ENCODE measurements at regions not wholly inside any gene's neighbourhood (a gene's known extent, or its start where the extent isn't known, plus 50 kb on each side); places are given as distances from the start of the nearest gene placed in this dataset.
"Not testable (repeated sequence)": the region's sequence is repeated elsewhere in the genome, so short reads cannot be mapped to it uniquely, and the experiment has no call there.

- FAIRE-seq (no peak), DNase-seq (ENCODE audit: insufficient read length, low spot score) (no peak)
- TF ChIP-seq POLR2AphosphoS5 (IDR thresholded peaks at IDR 0.05; ENCODE audit: low read depth, low read length) (no peak), POLR2A (IDR thresholded peaks at IDR 0.05; ENCODE audit: low read depth, low read length) (no peak)
Observed at GRCh38 chr10:109103278-109103677, 820.0 kb downstream of the XPNPEP1 start.

GRCh38 chr10:109089779-109090178, 833.5 kb downstream of the XPNPEP1 start:
- DNase-seq (ENCODE audit: insufficient read length, low spot score) (no peak), FAIRE-seq (no peak)
- TF ChIP-seq POLR2A (IDR thresholded peaks at IDR 0.05; ENCODE audit: low read depth, low read length): no peak
- TF ChIP-seq PAX5 (IDR thresholded peaks at IDR 0.05; ENCODE audit: insufficient read depth, low read length, severe bottlenecking): no peak
- no peak for TF ChIP-seq POU2F2 (IDR thresholded peaks at IDR 0.05; ENCODE audit: low read depth, low read length)
- TF ChIP-seq TAF1 (IDR thresholded peaks at IDR 0.05; ENCODE audit: low read depth, low read length): no peak
- TF ChIP-seq SPI1 (IDR thresholded peaks at IDR 0.05; ENCODE audit: low read depth, low read length): no peak
- TF ChIP-seq POLR2AphosphoS5 (IDR thresholded peaks at IDR 0.05; ENCODE audit: low read depth, low read length): no peak

GRCh38 chr10:109071539-109071938, 851.8 kb downstream of the XPNPEP1 start:
- DNase-seq (ENCODE audit: insufficient read length, low spot score) (no peak), FAIRE-seq (no peak)
- TF ChIP-seq POU2F2 (IDR thresholded peaks at IDR 0.05; ENCODE audit: low read depth, low read length): no peak
- TF ChIP-seq POLR2A (IDR thresholded peaks at IDR 0.05; ENCODE audit: low read depth, low read length): no peak

- TF ChIP-seq POU2F2 (IDR thresholded peaks at IDR 0.05; ENCODE audit: low read depth, low read length) (no peak), SPI1 (IDR thresholded peaks at IDR 0.05; ENCODE audit: low read depth, low read length) (no peak), PAX5 (IDR thresholded peaks at IDR 0.05; ENCODE audit: insufficient read depth, low read length, severe bottlenecking) (no peak), POLR2AphosphoS5 (IDR thresholded peaks at IDR 0.05; ENCODE audit: low read depth, low read length) (no peak), TAF1 (IDR thresholded peaks at IDR 0.05; ENCODE audit: low read depth, low read length) (no peak), POLR2A (IDR thresholded peaks at IDR 0.05; ENCODE audit: low read depth, low read length) (no peak)
- FAIRE-seq (no peak), DNase-seq (ENCODE audit: insufficient read length, low spot score) (no peak)
Observed at GRCh38 chr10:109070492-109070891, 852.8 kb downstream of the XPNPEP1 start.

GRCh38 chr10:109067031-109067430, 856.3 kb downstream of the XPNPEP1 start:
- no peak for TF ChIP-seq POLR2AphosphoS5 (IDR thresholded peaks at IDR 0.05; ENCODE audit: low read depth, low read length)
- no peak for TF ChIP-seq PAX5 (IDR thresholded peaks at IDR 0.05; ENCODE audit: insufficient read depth, low read length, severe bottlenecking)
- no peak for DNase-seq (ENCODE audit: insufficient read length, low spot score)
- no peak for FAIRE-seq

GRCh38 chr10:109065821-109066220, 857.5 kb downstream of the XPNPEP1 start:
- FAIRE-seq (no peak), DNase-seq (ENCODE audit: insufficient read length, low spot score) (no peak)
- no peak for TF ChIP-seq PAX5 (IDR thresholded peaks at IDR 0.05; ENCODE audit: insufficient read depth, low read length, severe bottlenecking)
- no peak for TF ChIP-seq POLR2AphosphoS5 (IDR thresholded peaks at IDR 0.05; ENCODE audit: low read depth, low read length)
- no peak for TF ChIP-seq SPI1 (IDR thresholded peaks at IDR 0.05; ENCODE audit: low read depth, low read length)
- TF ChIP-seq POU2F2 (IDR thresholded peaks at IDR 0.05; ENCODE audit: low read depth, low read length): no peak
- no peak for TF ChIP-seq TAF1 (IDR thresholded peaks at IDR 0.05; ENCODE audit: low read depth, low read length)
- no peak for TF ChIP-seq POLR2A (IDR thresholded peaks at IDR 0.05; ENCODE audit: low read depth, low read length)

- no peak for TF ChIP-seq SPI1 (IDR thresholded peaks at IDR 0.05; ENCODE audit: low read depth, low read length)
- no peak for TF ChIP-seq TAF1 (IDR thresholded peaks at IDR 0.05; ENCODE audit: low read depth, low read length)
- no peak for TF ChIP-seq POLR2A (IDR thresholded peaks at IDR 0.05; ENCODE audit: low read depth, low read length)
- TF ChIP-seq PAX5 (IDR thresholded peaks at IDR 0.05; ENCODE audit: insufficient read depth, low read length, severe bottlenecking): no peak
- no peak for TF ChIP-seq POLR2AphosphoS5 (IDR thresholded peaks at IDR 0.05; ENCODE audit: low read depth, low read length)
- TF ChIP-seq POU2F2 (IDR thresholded peaks at IDR 0.05; ENCODE audit: low read depth, low read length): no peak
- FAIRE-seq (no peak), DNase-seq (ENCODE audit: insufficient read length, low spot score) (no peak)
Observed at GRCh38 chr10:109062371-109062770, 860.9 kb downstream of the XPNPEP1 start.

- DNase-seq (ENCODE audit: insufficient read length, low spot score): no peak
- TF ChIP-seq SPI1 (IDR thresholded peaks at IDR 0.05; ENCODE audit: low read depth, low read length): no peak
- TF ChIP-seq POLR2AphosphoS5 (IDR thresholded peaks at IDR 0.05; ENCODE audit: low read depth, low read length): no peak
- TF ChIP-seq POLR2A (IDR thresholded peaks at IDR 0.05; ENCODE audit: low read depth, low read length): no peak
- TF ChIP-seq PAX5 (IDR thresholded peaks at IDR 0.05; ENCODE audit: insufficient read depth, low read length, severe bottlenecking): no peak
- no peak for TF ChIP-seq POU2F2 (IDR thresholded peaks at IDR 0.05; ENCODE audit: low read depth, low read length)
- no peak for TF ChIP-seq TAF1 (IDR thresholded peaks at IDR 0.05; ENCODE audit: low read depth, low read length)
- FAIRE-seq: no peak
Observed at GRCh38 chr10:109055243-109055642, 868.1 kb downstream of the XPNPEP1 start.

GRCh38 chr10:109047856-109048255, 875.5 kb downstream of the XPNPEP1 start:
- FAIRE-seq (no peak), DNase-seq (ENCODE audit: insufficient read length, low spot score) (no peak)
- no peak for TF ChIP-seq POLR2A (IDR thresholded peaks at IDR 0.05; ENCODE audit: low read depth, low read length)

- not testable (repeated sequence) for FAIRE-seq; DNase-seq (ENCODE audit: insufficient read length, low spot score)
Observed at GRCh38 chr10:109046427-109046826, 876.9 kb downstream of the XPNPEP1 start.

GRCh38 chr10:109040622-109041021, 882.7 kb downstream of the XPNPEP1 start:
- FAIRE-seq (no peak), DNase-seq (ENCODE audit: insufficient read length, low spot score) (no peak)
- TF ChIP-seq PAX5 (IDR thresholded peaks at IDR 0.05; ENCODE audit: insufficient read depth, low read length, severe bottlenecking): no peak
- TF ChIP-seq POU2F2 (IDR thresholded peaks at IDR 0.05; ENCODE audit: low read depth, low read length): no peak
- no peak for TF ChIP-seq TAF1 (IDR thresholded peaks at IDR 0.05; ENCODE audit: low read depth, low read length)
- no peak for TF ChIP-seq POLR2AphosphoS5 (IDR thresholded peaks at IDR 0.05; ENCODE audit: low read depth, low read length)
- TF ChIP-seq POLR2A (IDR thresholded peaks at IDR 0.05; ENCODE audit: low read depth, low read length): no peak
- no peak for TF ChIP-seq SPI1 (IDR thresholded peaks at IDR 0.05; ENCODE audit: low read depth, low read length)
